GM12878 (cell line): ENCODE measurements at regions not wholly inside any gene's neighbourhood (a gene's known extent, or its start where the extent isn't known, plus 50 kb on each side); places are given as distances from the start of the nearest gene placed in this dataset.

Experiments used
- ATAC-seq: fragments of 200-7000 bp; cut with Tn5 transposase; 3 replicates; pipeline ENCODE4 v1.9.1; 2020; ENCODE audit warnings: mild to moderate bottlenecking, moderate library complexity
- BruUV-seq: library from RNA; stranded (reverse); fragments of 400-500 nt; replicated peaks from 2 replicates; lab custom pipeline; 2021; lab: Mats Ljungman, UMichigan
- CTCF ChIA-PET: fragments of 300-600 bp; sonication (Branson Sonifier 250); formaldehyde crosslinking; extraction: SDS; loops from one replicate; lab custom pipeline; 2021; ENCODE audit warnings: inconsistent platforms; lab: Yijun Ruan, JAX
- POLR2A ChIA-PET: fragments of 350-600 bp; formaldehyde crosslinking; extraction: SDS; loops from one replicate; lab custom pipeline; 2021; ENCODE audit warnings: inconsistent platforms; lab: Charles Lee
- RAD21 ChIA-PET: fragments of 300-600 bp; sonication (Branson Sonifier 250); formaldehyde crosslinking; loops from one replicate; lab custom pipeline; 2023; ENCODE audit warnings: antibody characterized with exemption; ENCODE audit not compliant: unreplicated experiment; lab: Charles Lee
- SMC1A ChIA-PET: fragments of 300-600 bp; sonication (Branson Sonifier 250); formaldehyde crosslinking; loops from one replicate; lab custom pipeline; 2023; ENCODE audit not compliant: unreplicated experiment, uncharacterized antibody; lab: Charles Lee
- DNase-seq: peaks from one replicate; pipeline ENCODE4 v3.0.0-alpha.2; 2011; ENCODE audit warnings: low read depth, low spot score
- FAIRE-seq: peaks from 3 replicates; lab custom pipeline; 2011; peaks lifted over from hg19 to GRCh38; lab: Jason Lieb, UNC
- H2AFZ ChIP-seq: 2 replicates; pipeline ENCODE4 v1.6.0; 2011; ENCODE audit warnings: low read depth, low read length, control low read depth; ENCODE audit not compliant: control insufficient read depth
- H3K27ac ChIP-seq: 2 replicates; pipeline ENCODE4 v1.5.1; 2011; ENCODE audit warnings: control low read depth; ENCODE audit not compliant: control insufficient read depth, insufficient read depth
- H3K27me3 ChIP-seq, 2 experiments: replicated peaks in 1 of 2; 2 replicates each; pipeline versions ENCODE4 v1.6.0 to v1.6.1; 2011; ENCODE audit warnings: low read length in 1 of 2; ENCODE audit not compliant: control insufficient read depth in 2 of 2, insufficient read depth in 2 of 2
- H3K36me3 ChIP-seq, 2 experiments: 2 replicates each; pipeline ENCODE4 v1.5.1; 2011; ENCODE audit warnings: low read length in 1 of 2; ENCODE audit not compliant: control insufficient read depth in 2 of 2, insufficient read depth in 2 of 2
- H3K4me1 ChIP-seq: 2 replicates; pipeline ENCODE4 v1.6.1; 2011; ENCODE audit warnings: mild to moderate bottlenecking, low read length, moderate library complexity, mixed read lengths; ENCODE audit not compliant: control insufficient read depth, insufficient read depth
- H3K4me2 ChIP-seq: 2 replicates; pipeline ENCODE4 v1.6.0; 2011; ENCODE audit warnings: control low read depth; ENCODE audit not compliant: control insufficient read depth, insufficient read depth
- H3K4me3 ChIP-seq: fragments of 200-600 bp; sonication (generic); 2 replicates; pipeline ENCODE4 v1.5.1; 2016
- H3K79me2 ChIP-seq: 2 replicates; pipeline ENCODE4 v1.6.0; 2011; ENCODE audit warnings: low read length; ENCODE audit not compliant: control insufficient read depth, insufficient read depth
- H3K9ac ChIP-seq: 2 replicates; pipeline ENCODE4 v1.8.0; 2011; ENCODE audit warnings: low read length, control low read depth, mixed read lengths; ENCODE audit not compliant: control insufficient read depth, insufficient read depth
- H3K9me3 ChIP-seq: replicated peaks from 3 replicates; pipeline ENCODE4 v1.5.1; 2011; ENCODE audit warnings: mild to moderate bottlenecking, low read length; ENCODE audit not compliant: control insufficient read depth, insufficient read depth
- H4K20me1 ChIP-seq: 2 replicates; pipeline ENCODE4 v1.6.0; 2011; ENCODE audit not compliant: control insufficient read depth, insufficient read depth
- CTCF ChIP-seq, 3 experiments: IDR thresholded peaks in 2 of 3; conservative IDR thresholded peaks in 1 of 3; 2 replicates each; pipeline ENCODE4 v1.5.1; 2011; ENCODE audit warnings: low read depth in 3 of 3, low read length in 3 of 3, mild to moderate bottlenecking in 3 of 3, control low read depth in 2 of 3, moderate library complexity in 2 of 3, inconsistent platforms in 1 of 3, mixed read lengths in 1 of 3; ENCODE audit not compliant: control insufficient read depth in 2 of 3, insufficient read depth in 1 of 3; ENCODE audit errors: extremely low read depth in 1 of 3
- E4F1 ChIP-seq: fragments of 450-650 bp; IDR thresholded peaks from 2 replicates; pipeline ENCODE4 v1.6.1; 2018; ENCODE audit warnings: borderline replicate concordance, mild to moderate bottlenecking; ENCODE audit not compliant: partially characterized antibody
- GATAD2B ChIP-seq: fragments of 450-650 bp; conservative IDR thresholded peaks from 2 replicates; pipeline ENCODE4 v1.6.1; 2017; ENCODE audit warnings: low read depth, mild to moderate bottlenecking, moderate library complexity
- JUNB ChIP-seq: IDR thresholded peaks from 2 replicates; pipeline ENCODE4 v1.6.1; 2016; ENCODE audit warnings: antibody characterized with exemption, mild to moderate bottlenecking
- MXI1 ChIP-seq: fragments of 150-350 bp; IDR thresholded peaks from 2 replicates; pipeline ENCODE4 v1.6.1; 2011; ENCODE audit warnings: low read depth, mild to moderate bottlenecking, inconsistent platforms, low read length, improper control_type of control experiment
- NFYA ChIP-seq: IDR thresholded peaks from 2 replicates; pipeline ENCODE4 v1.6.1; 2011; ENCODE audit warnings: low read depth, mild to moderate bottlenecking, low read length, improper control_type of control experiment, borderline replicate concordance
- NR2F1 ChIP-seq: fragments of 450-650 bp; conservative IDR thresholded peaks from 2 replicates; pipeline ENCODE4 v1.6.1; 2017; ENCODE audit warnings: mild to moderate bottlenecking
- RUNX3 ChIP-seq: IDR thresholded peaks from 2 replicates; pipeline ENCODE4 v1.6.1; 2012; ENCODE audit warnings: low read length, inconsistent platforms
- SMARCA5 ChIP-seq: fragments of 450-650 bp; IDR thresholded peaks from 2 replicates; pipeline ENCODE4 v1.6.1; 2017; ENCODE audit warnings: mild to moderate bottlenecking
- SREBF2 ChIP-seq: IDR thresholded peaks from 2 replicates; pipeline ENCODE4 v1.6.1; 2012; ENCODE audit warnings: mild to moderate bottlenecking, low read length
- ZBTB11 ChIP-seq: fragments of 450-650 bp; formaldehyde crosslinking; IDR thresholded peaks from 2 replicates; pipeline ENCODE4 v1.5.0; 2022; ENCODE audit warnings: mild to moderate bottlenecking, missing genetic modification characterization
- WGBS: methylation state at CpG from one replicate; pipeline ENCODE4 v1.1.6; 2016; ENCODE audit warnings: low lambda C conversion rate; ENCODE audit not compliant: insufficient replicate concordance, insufficient coverage; ENCODE audit errors: missing lambda C conversion rate; 5-methylcytosine and 5-hydroxymethylcytosine counted together
- in situ Hi-C: fragments of 300-500 bp; cut with MboI; formaldehyde crosslinking; loops from 9 replicates; pipeline ENCODE4 v1.14.3; 2018; ENCODE audit warnings: mixed read lengths
- intact Hi-C: fragments of 100-400 bp; cut with micrococcal nuclease; formaldehyde crosslinking; loops from one replicate; pipeline ENCODE4 v1.14.2; 2022; ENCODE audit not compliant: unreplicated experiment
- TF ChIP-seq, protein P1 (sequence below): fragments of 450-650 bp; IDR thresholded peaks from 2 replicates; pipeline ENCODE4 v1.6.1; 2016; ENCODE audit warnings: mild to moderate bottlenecking
- TF ChIP-seq, protein P2 (sequence below): IDR thresholded peaks from 2 replicates; pipeline ENCODE4 v1.6.1; 2012; ENCODE audit warnings: low read depth, low read length, improper control_type of control experiment
- TF ChIP-seq, protein P3 (sequence below): fragments of 450-650 bp; IDR thresholded peaks from 2 replicates; pipeline ENCODE4 v1.6.1; 2014; ENCODE audit warnings: mild to moderate bottlenecking

DNA sequence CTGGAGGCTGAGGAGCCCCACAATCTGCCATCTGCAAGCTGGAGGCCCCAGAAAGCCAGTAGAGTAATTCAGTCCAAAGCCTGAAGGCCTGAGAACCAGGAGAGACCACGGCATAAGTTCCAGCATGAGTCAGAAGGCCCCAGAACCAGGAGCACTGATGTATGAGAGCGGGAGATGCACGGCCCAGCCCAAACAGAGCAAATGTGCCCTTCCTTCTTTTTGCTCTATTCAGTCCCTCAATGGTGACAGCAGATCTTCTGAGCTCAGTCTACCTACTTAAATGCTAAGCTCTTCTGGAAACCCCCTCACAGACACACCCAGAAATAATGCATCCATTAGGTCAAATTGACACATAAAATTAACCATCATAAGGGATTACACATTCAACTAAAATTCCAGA, 277.6 kb downstream of the ATPSCKMT start:
- no peak for FAIRE-seq
- ChIA-PET SMC1A (no interaction called here), POLR2A (no interaction called here), RAD21 (no interaction called here), CTCF (no interaction called here)
- Histone ChIP-seq H3K9me3 (no peaks in the 10 kb centered on the region), H3K27me3 (no peaks in the 10 kb centered on the region), H3K36me3 (no peaks in the 10 kb centered on the region), H3K4me2 (no peak overlapping the region), H3K79me2 (no peaks in the 10 kb centered on the region), H4K20me1 (no peaks in the 10 kb centered on the region), H3K27ac (no peak overlapping the region), H3K9ac (no peak overlapping the region), H3K4me3 (no peak overlapping the region), H3K4me1 (no peaks in the 10 kb centered on the region), H2AFZ (no peak overlapping the region)
- no peak for ATAC-seq
- no TSS peak for BruUV-seq
- in situ Hi-C loops (no loop called here), intact Hi-C loops (no loop called here)
- no peak for DNase-seq
- WGBS = 6% methylated on average over 3 of the region's 3 CpGs
- TF ChIP-seq MXI1 (no peak), SMARCA5 (no peak), JUNB (no peak), CTCF (IDR thresholded peaks at IDR 0.05 in 2 of 3, conservative IDR thresholded peaks at IDR 0.05 in 1 of 3; ENCODE audit: control insufficient read depth in 2 of 3, extremely low read depth in 1 of 3, insufficient read depth in 1 of 3, low read depth in 3 of 3, low read length in 3 of 3) (no peak), ZBTB11 (CRISPR knock-in tag) (no peak), GATAD2B (no peak), E4F1 (no peak), SREBF2 (no peak), NR2F1 (no peak), RUNX3 (no peak), NFYA (no peak)
- TF ChIP-seq, protein P1, sequence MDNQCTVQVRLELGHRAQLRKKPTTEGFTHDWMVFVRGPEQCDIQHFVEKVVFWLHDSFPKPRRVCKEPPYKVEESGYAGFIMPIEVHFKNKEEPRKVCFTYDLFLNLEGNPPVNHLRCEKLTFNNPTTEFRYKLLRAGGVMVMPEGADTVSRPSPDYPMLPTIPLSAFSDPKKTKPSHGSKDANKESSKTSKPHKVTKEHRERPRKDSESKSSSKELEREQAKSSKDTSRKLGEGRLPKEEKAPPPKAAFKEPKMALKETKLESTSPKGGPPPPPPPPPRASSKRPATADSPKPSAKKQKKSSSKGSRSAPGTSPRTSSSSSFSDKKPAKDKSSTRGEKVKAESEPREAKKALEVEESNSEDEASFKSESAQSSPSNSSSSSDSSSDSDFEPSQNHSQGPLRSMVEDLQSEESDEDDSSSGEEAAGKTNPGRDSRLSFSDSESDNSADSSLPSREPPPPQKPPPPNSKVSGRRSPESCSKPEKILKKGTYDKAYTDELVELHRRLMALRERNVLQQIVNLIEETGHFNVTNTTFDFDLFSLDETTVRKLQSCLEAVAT = no peak
- TF ChIP-seq, protein P2, sequence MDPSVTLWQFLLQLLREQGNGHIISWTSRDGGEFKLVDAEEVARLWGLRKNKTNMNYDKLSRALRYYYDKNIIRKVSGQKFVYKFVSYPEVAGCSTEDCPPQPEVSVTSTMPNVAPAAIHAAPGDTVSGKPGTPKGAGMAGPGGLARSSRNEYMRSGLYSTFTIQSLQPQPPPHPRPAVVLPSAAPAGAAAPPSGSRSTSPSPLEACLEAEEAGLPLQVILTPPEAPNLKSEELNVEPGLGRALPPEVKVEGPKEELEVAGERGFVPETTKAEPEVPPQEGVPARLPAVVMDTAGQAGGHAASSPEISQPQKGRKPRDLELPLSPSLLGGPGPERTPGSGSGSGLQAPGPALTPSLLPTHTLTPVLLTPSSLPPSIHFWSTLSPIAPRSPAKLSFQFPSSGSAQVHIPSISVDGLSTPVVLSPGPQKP = no peak
- TF ChIP-seq, protein P3, sequence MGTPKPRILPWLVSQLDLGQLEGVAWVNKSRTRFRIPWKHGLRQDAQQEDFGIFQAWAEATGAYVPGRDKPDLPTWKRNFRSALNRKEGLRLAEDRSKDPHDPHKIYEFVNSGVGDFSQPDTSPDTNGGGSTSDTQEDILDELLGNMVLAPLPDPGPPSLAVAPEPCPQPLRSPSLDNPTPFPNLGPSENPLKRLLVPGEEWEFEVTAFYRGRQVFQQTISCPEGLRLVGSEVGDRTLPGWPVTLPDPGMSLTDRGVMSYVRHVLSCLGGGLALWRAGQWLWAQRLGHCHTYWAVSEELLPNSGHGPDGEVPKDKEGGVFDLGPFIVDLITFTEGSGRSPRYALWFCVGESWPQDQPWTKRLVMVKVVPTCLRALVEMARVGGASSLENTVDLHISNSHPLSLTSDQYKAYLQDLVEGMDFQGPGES = no peak
